GM19468 (cell line): ENCODE measurements at regions not wholly inside any gene's neighbourhood (a gene's known extent, or its start where the extent isn't known, plus 50 kb on each side); places are given as distances from the start of the nearest gene placed in this dataset.

ENCODE experiments used
- ATAC-seq: cut with Tn5 transposase; IDR thresholded peaks from one replicate; pipeline ENCODE4 v1.9.1; 2021; ENCODE audit warnings: mild to moderate bottlenecking, moderate library complexity, moderate number of reproducible peaks; ENCODE audit not compliant: unreplicated experiment; ENCODE audit errors: extremely low read depth

- no peak for ATAC-seq
Measured at GRCh38 chr13:83975655-83976165, 93.4 kb upstream of the SLITRK1 start.

- ATAC-seq = no peak
Measured at GRCh38 chr13:83958531-83958930, 76.3 kb upstream of the SLITRK1 start.

GRCh38 chr13:83955011-83955410 is 72.7 kb upstream of the SLITRK1 start:
- no peak for ATAC-seq

- no peak for ATAC-seq
Measured at GRCh38 chr13:83953916-83954315, 71.6 kb upstream of the SLITRK1 start.

- ATAC-seq = no peak
Measured at GRCh38 chr13:83950293-83950692, 68.0 kb upstream of the SLITRK1 start.

GRCh38 chr13:83943530-83944279 is 61.4 kb upstream of the SLITRK1 start:
- ATAC-seq = no peak

GRCh38 chr13:83941701-83942335 is 59.5 kb upstream of the SLITRK1 start:
- no peak for ATAC-seq

GRCh38 chr13:83940742-83941141 is 58.5 kb upstream of the SLITRK1 start:
- ATAC-seq = no peak

GRCh38 chr13:83937579-83937978 is 55.3 kb upstream of the SLITRK1 start:
- no peak for ATAC-seq

GRCh38 chr13:83935566-83935965 is 53.3 kb upstream of the SLITRK1 start:
- ATAC-seq = no peak
